GM21576 (cell line): ENCODE measurements at regions not wholly inside any gene's neighbourhood (a gene's known extent, or its start where the extent isn't known, plus 50 kb on each side); places are given as distances from the start of the nearest gene placed in this dataset.
"Not testable (repeated sequence)": the region's sequence is repeated elsewhere in the genome, so short reads cannot be mapped to it uniquely, and the experiment has no call there.

Experiments
- ATAC-seq: cut with Tn5 transposase; IDR thresholded peaks from one replicate; pipeline ENCODE4 v1.9.1; 2021; ENCODE audit warnings: mild to moderate bottlenecking, moderate library complexity; ENCODE audit not compliant: unreplicated experiment

- ATAC-seq, result no peak
These were observed 495.6 kb upstream of the KLF6 start for GRCh38 chr10:4280461-4281189.

GRCh38 chr10:4279655-4280054 is 494.6 kb upstream of the KLF6 start:
- no peak for ATAC-seq

- ATAC-seq, result no peak
These were observed 493.2 kb upstream of the KLF6 start for GRCh38 chr10:4278186-4278585.

- ATAC-seq, result no peak
These were observed 491.1 kb upstream of the KLF6 start for GRCh38 chr10:4276151-4276550.

- not testable (repeated sequence) for ATAC-seq
These were observed 489.7 kb upstream of the KLF6 start for GRCh38 chr10:4274671-4275070.

- no peak for ATAC-seq
These were observed 486.2 kb upstream of the KLF6 start for GRCh38 chr10:4271193-4271592.

GRCh38 chr10:4270116-4270515 is 485.1 kb upstream of the KLF6 start:
- no peak for ATAC-seq

- ATAC-seq, result not testable (repeated sequence)
These were observed 483.5 kb upstream of the KLF6 start for GRCh38 chr10:4268490-4268889.

GRCh38 chr10:4267086-4267773 is 482.2 kb upstream of the KLF6 start:
- no peak for ATAC-seq

- no peak for ATAC-seq
These were observed 481.5 kb upstream of the KLF6 start for GRCh38 chr10:4266416-4267085.

- no peak for ATAC-seq
These were observed 481.0 kb upstream of the KLF6 start for GRCh38 chr10:4265964-4266363.

GRCh38 chr10:4264209-4264865 is 479.3 kb upstream of the KLF6 start:
- ATAC-seq, result no peak

GRCh38 chr10:4263601-4263921 is 478.6 kb upstream of the KLF6 start:
- ATAC-seq, result no peak

- ATAC-seq, result no peak
These were observed 478.0 kb upstream of the KLF6 start for GRCh38 chr10:4262870-4263600.

- ATAC-seq, result no peak
These were observed 477.4 kb upstream of the KLF6 start for GRCh38 chr10:4262449-4262848.

- no peak for ATAC-seq
These were observed 475.6 kb upstream of the KLF6 start for GRCh38 chr10:4260483-4261124.

GRCh38 chr10:4257939-4258465 is 473.0 kb upstream of the KLF6 start:
- ATAC-seq, result no peak

- no peak for ATAC-seq
These were observed 472.0 kb upstream of the KLF6 start for GRCh38 chr10:4256971-4257370.

- no peak for ATAC-seq
These were observed 470.7 kb upstream of the KLF6 start for GRCh38 chr10:4255751-4256150.
